Fibroblast of the aortic adventitia (primary cell): ENCODE measurements at regions not wholly inside any gene's neighbourhood (a gene's known extent, or its start where the extent isn't known, plus 50 kb on each side); places are given as distances from the start of the nearest gene placed in this dataset.

Experiments
- DNase-seq: peaks from one replicate; pipeline ENCODE4 v3.0.0-alpha.2; 2010; ENCODE audit warnings: low read depth
- H3K4me3 ChIP-seq: 2 replicates; pipeline ENCODE4 v1.5.1; 2011; ENCODE audit warnings: low read depth, mild to moderate bottlenecking, control low read depth, low read length, moderate library complexity
- CTCF ChIP-seq: IDR thresholded peaks from 2 replicates; pipeline ENCODE4 v1.5.1; 2011; ENCODE audit warnings: mild to moderate bottlenecking, low read length, control low read depth, inconsistent platforms; ENCODE audit not compliant: insufficient read depth

DNA sequence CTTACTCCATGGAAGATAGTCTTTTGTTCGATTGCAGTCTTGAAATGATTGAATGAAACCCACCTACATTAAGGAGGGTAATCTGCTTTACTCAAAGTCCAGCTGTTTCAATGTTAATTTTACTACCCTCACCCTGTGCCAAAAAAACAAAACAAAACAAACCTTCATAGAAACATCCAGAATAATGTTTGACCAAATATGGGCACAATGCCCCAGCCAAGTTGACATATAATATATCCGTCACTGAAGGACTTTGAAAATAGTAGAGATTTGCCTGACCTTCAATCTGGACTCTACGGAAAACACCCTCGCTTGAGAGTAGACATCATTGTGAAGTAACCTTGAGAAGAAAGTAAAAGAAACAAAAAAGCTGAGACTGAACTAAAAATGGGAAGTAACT is 550.5 kb upstream of the SMIM31 start:
- no peak for DNase-seq
- H3K4me3 ChIP-seq = no peak overlapping the region
- TF ChIP-seq CTCF = no peak

GRCh38 chr4:164204434-164204833 is 549.5 kb upstream of the SMIM31 start:
- no peak for TF ChIP-seq CTCF
- no peak for DNase-seq
- no peak overlapping the region for H3K4me3 ChIP-seq

- no peak for TF ChIP-seq CTCF
- DNase-seq = no peak
- H3K4me3 ChIP-seq = no peak overlapping the region
These were observed 546.5 kb upstream of the SMIM31 start for GRCh38 chr4:164207460-164207859.

GRCh38 chr4:164210377-164210776 is 543.6 kb upstream of the SMIM31 start:
- no peak for TF ChIP-seq CTCF
- no peak for DNase-seq
- no peak overlapping the region for H3K4me3 ChIP-seq

DNA sequence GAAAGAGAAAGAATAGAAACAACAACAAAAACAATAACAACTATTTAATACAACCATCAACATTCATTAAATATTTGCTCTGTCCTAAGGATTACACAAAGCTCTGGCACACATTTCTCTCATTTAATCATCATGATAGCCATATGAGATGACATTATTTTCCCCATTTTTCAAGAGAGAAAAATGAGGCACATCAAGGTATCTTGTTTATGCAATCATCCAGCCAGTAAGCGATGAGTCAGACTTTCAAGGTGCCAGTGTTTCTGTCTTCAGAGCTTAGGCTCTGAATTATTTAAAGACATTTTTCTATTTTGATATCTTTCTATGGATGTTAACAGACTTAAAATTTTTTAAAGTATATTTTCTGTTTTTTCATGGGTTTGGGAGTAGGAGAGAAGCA is 541.8 kb upstream of the SMIM31 start:
- no peak for DNase-seq
- no peak for TF ChIP-seq CTCF
- H3K4me3 ChIP-seq = no peak overlapping the region

- no peak for DNase-seq
- no peak for TF ChIP-seq CTCF
These were observed 541.2 kb upstream of the SMIM31 start for GRCh38 chr4:164212714-164213113.

DNA sequence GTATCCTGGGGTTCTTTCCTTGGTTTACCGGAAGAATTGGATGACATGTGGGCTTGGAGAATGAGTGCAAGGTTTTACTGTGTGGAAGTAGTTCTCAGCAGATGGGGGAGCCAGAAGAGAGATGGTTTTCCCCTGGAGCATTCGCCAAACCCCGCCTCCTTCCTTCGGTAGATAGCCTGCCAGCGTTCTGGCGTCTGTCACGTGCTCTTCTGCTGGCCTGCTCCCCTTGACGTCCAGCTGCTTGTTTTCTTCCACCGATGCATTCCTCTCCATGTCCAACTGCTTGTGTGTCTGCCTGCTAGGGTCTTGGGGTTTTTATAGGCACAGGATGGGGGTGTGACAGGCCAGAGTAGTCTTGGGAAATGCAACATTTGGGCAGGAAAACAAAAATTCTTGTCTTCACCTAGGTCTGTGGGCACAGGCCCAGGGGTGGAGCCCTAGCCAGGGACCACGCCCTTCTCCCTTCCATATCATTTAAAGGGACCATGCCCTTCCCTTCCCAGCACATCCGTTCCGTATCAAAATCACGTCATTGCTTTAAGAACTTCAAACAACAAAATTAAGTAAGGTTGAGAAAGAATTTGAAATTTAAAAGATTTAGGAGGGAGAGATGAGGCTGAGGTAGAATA is 538.7 kb upstream of the SMIM31 start:
- H3K4me3 ChIP-seq = no peak overlapping the region
- no peak for DNase-seq
- TF ChIP-seq CTCF = no peak

More at GRCh38 chr4:164212714-164213113, 541.2 kb upstream of the SMIM31 start:
- H3K4me3 ChIP-seq = no peak overlapping the region
